Spleen (tissue), 11 donors: ENCODE measurements at regions not wholly inside any gene's neighbourhood (a gene's known extent, or its start where the extent isn't known, plus 50 kb on each side); places are given as distances from the start of the nearest gene placed in this dataset.

Experiments
- DNase-seq: peaks from one replicate; pipeline ENCODE4 v3.0.0-alpha.2; 2020
- H3K27ac ChIP-seq, 8 donors: fragments of 200-600 bp; sonication (generic) in 7 of 8; 1 replicate in 4 of 8; 2 replicates in 4 of 8; pipeline versions ENCODE4 v1.5.0 to v1.8.0; 2016 to 2021; ENCODE audit warnings: inconsistent platforms in 4 of 8, mild to moderate bottlenecking in 4 of 8, moderate library complexity in 1 of 8
- H3K27me3 ChIP-seq, 7 donors: fragments of 200-600 bp; sonication (generic) in 6 of 7; replicated peaks in 1 of 7; 1 replicate in 4 of 7; 2 replicates in 3 of 7; pipeline versions ENCODE4 v1.5.0 to v1.8.0; 2016 to 2021; ENCODE audit warnings: inconsistent platforms in 3 of 7, mild to moderate bottlenecking in 1 of 7
- H3K36me3 ChIP-seq, 6 donors: fragments of 200-600 bp; sonication (generic) in 5 of 6; 1 replicate in 4 of 6; 2 replicates in 2 of 6; pipeline versions ENCODE4 v1.5.0 to v1.8.0; 2016 to 2021; ENCODE audit warnings: inconsistent platforms in 2 of 6
- H3K4me1 ChIP-seq, 6 donors: fragments of 200-600 bp; sonication (generic) in 5 of 6; 1 replicate in 3 of 6; 2 replicates in 3 of 6; pipeline versions ENCODE4 v1.5.0 to v1.8.0; 2016 to 2021; ENCODE audit warnings: inconsistent platforms in 3 of 6
- H3K4me3 ChIP-seq, 8 donors: fragments of 200-600 bp; sonication (generic) in 7 of 8; 1 replicate in 4 of 8; 2 replicates in 4 of 8; pipeline versions ENCODE4 v1.5.0 to v1.8.0; 2016 to 2021; ENCODE audit warnings: inconsistent platforms in 4 of 8, mild to moderate bottlenecking in 4 of 8, moderate library complexity in 2 of 8
- H3K9me3 ChIP-seq, 8 donors: fragments of 200-600 bp; sonication (generic) in 7 of 8; 1 replicate in 4 of 8; 2 replicates in 4 of 8; pipeline versions ENCODE4 v1.5.0 to v1.8.0; 2016 to 2021; ENCODE audit warnings: inconsistent platforms in 4 of 8
- CTCF ChIP-seq, 11 experiments: fragments of 200-600 bp in 7 of 11; fragments of 450-650 bp in 4 of 11; sonication (generic) in 4 of 11; IDR thresholded peaks in 8 of 11; conservative IDR thresholded peaks in 3 of 11; 1 replicate in 7 of 11; 2 replicates in 4 of 11; pipeline versions ENCODE4 v1.4.0 to v1.8.0; 2016 to 2021; ENCODE audit warnings: antibody characterized with exemption in 11 of 11, inconsistent platforms in 4 of 11, mild to moderate bottlenecking in 1 of 11
- POLR2A ChIP-seq, 3 donors: fragments of 450-650 bp; IDR thresholded peaks; one replicate each; pipeline ENCODE4 v1.5.1; 2017; ENCODE audit warnings: antibody characterized with exemption in 3 of 3, mild to moderate bottlenecking in 1 of 3
- POLR2AphosphoS5 ChIP-seq, 3 donors: sonication (generic); formaldehyde crosslinking; IDR thresholded peaks; one replicate each; pipeline ENCODE4 v1.5.1; 2017; ENCODE audit warnings: antibody characterized with exemption in 3 of 3
- WGBS, 5 donors: extraction: QIAGEN DNeasy Blood & Tissue Kit in 3 of 5; methylation state at CpG; one replicate each; pipeline versions ENCODE4 v1.1.5 to v1.1.7; 2013 to 2018; 5-methylcytosine and 5-hydroxymethylcytosine counted together
- intact Hi-C: fragments of 100-400 bp; cut with DNase I; formaldehyde crosslinking; loops from one replicate; pipeline ENCODE4 v1.15.0; 2023; ENCODE audit warnings: low total_unique reads
- donor health status: healthy with polysubstance abuse.
- donor health status: DM: no; HTN: no; CAD: no; lungs with moderate emphysema.
- donor health status: DM: no; HTN: no; CAD: no.
- donor health status: Bipolar disorder and iron deficiency.
- donor health status: healthy.
- donor health status: DM: no; HTN: no; CAD: no.
- donor health status: DM: yes; HTN: yes; CAD: no.

DNA sequence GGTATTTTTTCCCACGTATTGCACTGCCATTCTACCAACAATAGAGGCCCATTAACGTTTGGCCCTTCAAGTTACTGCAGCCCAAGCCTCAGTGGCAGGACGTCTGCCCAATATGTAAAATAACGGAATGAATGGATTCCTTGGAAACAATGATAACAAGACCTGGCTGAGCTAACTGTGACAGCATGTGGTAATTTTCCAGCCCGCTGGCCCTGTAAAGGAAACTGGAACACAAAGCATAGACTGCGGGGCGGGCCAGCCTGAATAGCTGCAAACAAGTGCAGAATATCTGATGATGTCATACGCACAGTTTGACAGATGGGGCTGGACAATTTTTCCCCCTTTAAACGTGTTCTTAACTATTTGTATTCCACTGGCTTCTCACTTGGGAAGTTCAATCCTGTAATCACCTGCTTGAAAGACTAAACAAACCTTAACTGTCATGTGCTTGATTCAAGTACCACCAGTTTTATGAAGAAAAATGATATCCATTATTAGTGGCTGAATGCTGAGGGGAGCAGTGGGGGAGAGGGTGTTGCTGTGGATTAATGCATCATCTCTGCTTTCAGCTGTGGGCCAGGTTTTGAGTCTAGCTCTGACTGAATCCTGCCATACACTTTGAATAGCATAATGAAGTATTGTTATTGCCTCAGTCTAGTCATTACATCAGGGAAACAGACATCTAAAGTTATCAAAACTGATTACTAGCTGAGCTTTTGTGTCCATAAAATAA is 323.9 kb downstream of the TMEM161B start:
- no peak for TF ChIP-seq CTCF (IDR thresholded peaks at IDR 0.05 in 8 of 11, conservative IDR thresholded peaks at IDR 0.05 in 3 of 11)
- Histone ChIP-seq H3K27ac (no peak overlapping the region), H3K4me3 (no peak overlapping the region), H3K36me3 (no peaks in the 10 kb centered on the region), H3K4me1 (no peaks in the 10 kb centered on the region), H3K9me3 (no peaks in the 10 kb centered on the region), H3K27me3 (no peaks in the 10 kb centered on the region)
- no peak for DNase-seq
- intact Hi-C loops: no loop called here
- 23 to 32% (median 25%) methylated on average over 9 of the region's 9 CpGs for WGBS, 5 donors

DNA sequence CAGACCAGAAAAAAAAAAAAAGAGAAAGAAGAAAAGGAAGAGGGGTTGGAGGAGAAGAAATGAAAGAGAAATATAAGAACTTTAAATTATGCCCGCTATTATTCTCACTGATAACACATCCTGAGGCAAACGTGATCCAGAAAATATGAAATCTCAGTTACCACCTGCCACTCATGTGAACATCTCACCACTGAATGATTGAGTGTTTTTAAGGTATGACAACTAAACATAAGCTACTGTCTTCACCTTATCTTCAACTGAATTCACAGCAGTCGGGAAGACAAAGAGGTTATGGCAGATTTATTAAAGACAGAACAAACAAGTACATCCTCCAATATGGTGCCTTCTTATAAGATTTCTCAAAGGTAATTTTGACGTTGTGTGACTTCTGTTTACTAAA is 327.9 kb downstream of the TMEM161B start:
- DNase-seq: no peak
- Histone ChIP-seq H3K27me3 (no peaks in the 10 kb centered on the region), H3K4me1 (no peaks in the 10 kb centered on the region), H3K36me3 (no peaks in the 10 kb centered on the region), H3K27ac (no peak overlapping the region), H3K9me3 (peaks cover 0 to 5% (median 0%) of the 10 kb centered on the region in 8 donors), H3K4me3 (no peak overlapping the region)
- 56 to 79% (median 63%) methylated on average over 4 of the region's 4 CpGs for WGBS, 5 donors
- intact Hi-C loops: no loop called here
- no peak for TF ChIP-seq CTCF (IDR thresholded peaks at IDR 0.05 in 8 of 11, conservative IDR thresholded peaks at IDR 0.05 in 3 of 11)
- no peak for TF ChIP-seq POLR2AphosphoS5 (IDR thresholded peaks at IDR 0.05)
- TF ChIP-seq POLR2A (IDR thresholded peaks at IDR 0.05): no peak

- DNase-seq: no peak
- H3K4me3 ChIP-seq: no peak overlapping the region
- H3K27ac ChIP-seq: no peak overlapping the region
- H3K9me3 ChIP-seq: peaks cover 0 to 5% (median 0%) of the 10 kb centered on the region in 8 donors
- no peak for TF ChIP-seq POLR2AphosphoS5 (IDR thresholded peaks at IDR 0.05)
- TF ChIP-seq CTCF (IDR thresholded peaks at IDR 0.05 in 8 of 11, conservative IDR thresholded peaks at IDR 0.05 in 3 of 11): no peak
- no peak for TF ChIP-seq POLR2A (IDR thresholded peaks at IDR 0.05)
- H3K4me1 ChIP-seq: no peaks in the 10 kb centered on the region
- H3K36me3 ChIP-seq: no peaks in the 10 kb centered on the region
- H3K27me3 ChIP-seq: no peaks in the 10 kb centered on the region
- intact Hi-C loops: no loop called here
These were observed 332.0 kb downstream of the TMEM161B start for GRCh38 chr5:87936667-87937066.

DNA sequence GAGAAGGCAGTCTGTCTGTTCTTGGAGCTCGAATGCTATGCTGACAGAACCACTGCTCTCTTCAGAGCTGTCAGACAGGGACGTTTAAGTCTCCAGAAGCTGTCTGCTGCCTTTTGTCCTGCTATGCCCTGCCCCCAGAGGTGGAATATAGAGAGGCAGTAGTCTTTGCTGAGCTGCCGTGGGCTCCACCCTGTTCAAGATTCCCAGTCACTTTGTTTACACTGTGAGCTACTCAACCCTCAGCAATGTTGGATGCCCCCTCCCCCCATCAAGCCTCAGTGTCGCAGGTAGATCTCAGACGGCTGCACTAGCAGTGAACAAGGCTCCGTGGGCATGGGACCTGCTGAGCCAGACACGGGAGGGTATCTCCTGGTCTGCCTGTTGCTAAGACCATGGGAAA is 344.2 kb downstream of the TMEM161B start:
- H3K9me3 ChIP-seq: peaks cover 0 to 17% (median 4%) of the 10 kb centered on the region in 8 donors
- no peak for DNase-seq

More for the DNA sequence above, 344.2 kb downstream of the TMEM161B start:
- no peak overlapping the region for H3K27ac ChIP-seq
- no peak overlapping the region for H3K4me3 ChIP-seq
- H3K4me1 ChIP-seq: no peaks in the 10 kb centered on the region
- intact Hi-C loops: no loop called here
- WGBS, 5 donors: 50 to 65% (median 55%) methylated on average over 6 to 7 of the region's 7 CpGs
- H3K36me3 ChIP-seq: no peaks in the 10 kb centered on the region
- peaks cover 0 to 5% (median 0%) of the 10 kb centered on the region in 7 donors for H3K27me3 ChIP-seq
- TF ChIP-seq CTCF (IDR thresholded peaks at IDR 0.05 in 8 of 11, conservative IDR thresholded peaks at IDR 0.05 in 3 of 11): no peak
- TF ChIP-seq POLR2A (IDR thresholded peaks at IDR 0.05): no peak
